Cerebellar nuclear complex (tissue), 1 donor: ENCODE measurements at regions not wholly inside any gene's neighbourhood (a gene's known extent, or its start where the extent isn't known, plus 50 kb on each side); places are given as distances from the start of the nearest gene placed in this dataset.
"Not testable (repeated sequence)": the region's sequence is repeated elsewhere in the genome, so short reads cannot be mapped to it uniquely, and the experiment has no call there.

Experiments
- DNase-seq, 2 experiments: peaks; one replicate each; lab custom pipeline; 2025; lab: John Stamatoyannopoulos, UW

DNA sequence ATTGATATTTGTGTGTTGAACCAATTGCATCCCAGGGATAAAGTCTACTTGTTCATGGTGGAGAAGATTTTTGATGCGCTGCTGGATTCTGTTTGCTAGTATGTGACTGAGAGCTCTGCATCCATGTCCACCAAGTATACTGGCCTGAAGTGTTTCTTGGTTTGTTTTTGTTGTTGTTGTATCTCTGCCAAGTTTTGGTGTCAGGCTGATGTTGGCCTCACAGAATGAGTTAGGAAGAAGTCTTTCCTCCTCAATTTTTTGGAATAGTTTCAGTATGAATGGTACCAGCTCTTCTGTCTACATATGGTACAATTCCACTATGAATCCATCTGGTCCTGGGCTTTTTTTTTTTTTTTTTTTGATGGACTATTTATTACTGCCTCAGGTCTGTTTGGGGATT is 50.9 kb upstream of the OSTN start:
- no peak for DNase-seq

DNA sequence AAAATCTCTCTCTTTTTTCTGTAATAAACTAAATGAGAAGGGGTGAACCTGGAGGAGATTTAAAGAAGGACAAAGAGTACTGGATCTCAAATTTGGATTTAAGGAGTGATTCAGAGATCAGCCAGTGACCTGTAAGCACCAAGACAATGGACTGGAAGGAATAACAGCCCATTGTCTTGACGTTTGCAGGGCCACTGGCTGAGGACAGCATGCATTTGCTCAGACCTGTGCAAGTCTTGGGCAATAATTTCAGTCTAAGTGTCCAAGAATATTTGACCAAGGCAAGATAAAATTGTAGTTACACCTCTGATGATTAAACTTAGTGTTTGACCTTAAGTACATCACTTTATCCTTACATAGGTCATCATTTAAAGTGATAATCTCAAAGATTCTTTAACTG is 55.8 kb upstream of the OSTN start:
- no peak for DNase-seq

- DNase-seq: no peak
Measured at GRCh38 chr3:191141728-191142127, 57.3 kb upstream of the OSTN start.

DNA sequence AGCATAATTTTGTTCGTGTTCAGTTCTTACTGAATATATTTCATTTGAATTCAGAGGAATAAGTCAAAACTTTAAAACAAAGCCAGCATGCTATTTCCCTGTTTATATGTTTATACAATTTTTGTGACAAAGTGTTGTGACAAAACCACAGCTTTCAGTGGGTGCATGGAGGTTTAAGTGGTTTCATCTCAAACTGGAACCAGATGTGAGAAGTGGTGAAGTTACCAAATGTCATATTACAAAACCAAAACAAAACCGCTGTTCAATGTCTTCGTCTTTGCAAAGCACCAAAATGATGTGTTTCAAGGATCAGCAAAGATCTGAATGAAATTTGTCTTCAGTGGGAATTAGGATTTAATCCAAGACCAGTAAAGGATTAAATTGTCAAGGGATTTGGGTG is 59.3 kb upstream of the OSTN start:
- no peak for DNase-seq

GRCh38 chr3:191138937-191139336 is 60.1 kb upstream of the OSTN start:
- DNase-seq: no peak

DNA sequence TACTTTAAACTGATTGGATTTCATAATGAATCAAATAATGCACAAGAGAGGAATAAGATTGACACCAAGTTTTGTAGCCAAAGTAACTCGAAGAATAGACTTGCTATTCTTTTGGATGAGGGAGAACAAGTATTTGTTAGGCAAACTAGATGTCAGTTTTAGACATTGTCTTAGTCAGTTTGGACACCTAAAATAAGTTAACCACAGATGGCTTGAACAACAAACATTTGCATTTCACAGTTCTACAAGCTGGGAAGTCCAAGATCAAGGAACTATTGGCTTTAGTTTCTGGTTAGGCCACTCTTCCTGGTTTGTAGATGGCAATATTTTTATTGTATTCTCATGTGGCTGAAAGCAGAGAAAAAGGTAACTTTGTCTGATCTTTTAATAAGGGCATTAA is 61.3 kb upstream of the OSTN start:
- no peak for DNase-seq

GRCh38 chr3:191136347-191136746 is 62.7 kb upstream of the OSTN start:
- no peak for DNase-seq

- no peak for DNase-seq
Measured at GRCh38 chr3:191135175-191135574, 63.9 kb upstream of the OSTN start.

DNA sequence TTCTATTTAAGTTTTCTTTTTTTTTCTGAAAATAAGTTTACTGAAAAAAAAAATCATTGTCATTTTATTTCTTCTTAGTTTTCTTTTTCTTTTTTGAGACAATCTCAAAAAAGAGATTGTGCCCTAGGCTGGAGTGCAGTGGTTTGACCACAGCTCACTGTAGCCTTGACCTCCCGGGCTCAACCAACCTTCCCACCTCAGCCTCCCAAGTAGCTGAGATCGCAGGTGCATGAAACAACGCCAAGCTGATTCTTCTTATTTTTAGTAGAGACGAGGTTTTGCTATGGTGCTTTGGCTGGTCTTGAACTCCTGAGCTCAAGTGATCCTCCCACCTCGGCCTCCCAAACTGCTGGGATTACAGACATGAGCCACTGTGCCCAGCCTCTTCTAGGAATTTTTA is 65.7 kb upstream of the OSTN start:
- no peak for DNase-seq

DNA sequence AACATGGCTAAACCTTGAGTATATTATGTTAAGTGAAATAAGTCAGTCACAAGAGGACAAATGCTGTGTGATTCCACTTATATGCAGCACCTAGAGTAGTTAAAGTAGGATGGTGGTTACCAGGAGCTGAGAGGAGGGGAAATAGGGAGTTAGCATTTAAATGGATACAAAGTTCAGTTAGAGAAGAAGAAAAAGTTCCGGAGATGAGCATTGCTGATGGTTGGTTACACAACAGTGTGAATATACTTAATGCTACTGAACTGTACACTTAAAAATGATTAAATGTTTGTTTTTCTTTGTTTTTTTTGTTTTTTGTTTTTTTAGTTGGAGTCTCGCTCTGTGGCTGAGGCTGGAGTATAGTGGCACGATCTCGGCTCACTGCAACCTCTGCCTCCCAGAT is 67.7 kb upstream of the OSTN start:
- no peak for DNase-seq

- DNase-seq: not testable (repeated sequence)
Measured at GRCh38 chr3:191124891-191125290, 74.2 kb upstream of the OSTN start.

GRCh38 chr3:191123946-191124345 is 75.1 kb upstream of the OSTN start:
- DNase-seq: no peak

DNA sequence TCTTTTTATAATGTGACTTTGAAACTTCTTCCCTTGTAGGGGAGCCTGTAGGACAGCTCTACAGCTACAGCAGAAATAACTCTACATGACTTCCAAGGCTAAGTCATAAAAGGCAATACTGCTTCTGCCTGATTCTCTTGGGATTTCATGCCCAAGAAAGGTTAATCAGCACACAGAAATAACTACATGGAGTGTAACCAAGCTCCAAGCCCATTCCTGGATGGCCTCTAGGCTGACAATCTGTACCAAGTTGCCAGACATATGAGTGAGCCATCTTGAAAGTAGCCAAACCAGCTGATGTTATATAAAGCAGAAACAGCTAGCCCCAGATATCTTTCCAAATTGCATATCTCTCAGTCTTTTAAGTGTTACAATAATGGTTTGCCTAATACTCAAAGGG is 75.8 kb upstream of the OSTN start:
- DNase-seq: no peak

- DNase-seq: no peak
Measured at GRCh38 chr3:191120447-191121298, 78.4 kb upstream of the OSTN start.

DNA sequence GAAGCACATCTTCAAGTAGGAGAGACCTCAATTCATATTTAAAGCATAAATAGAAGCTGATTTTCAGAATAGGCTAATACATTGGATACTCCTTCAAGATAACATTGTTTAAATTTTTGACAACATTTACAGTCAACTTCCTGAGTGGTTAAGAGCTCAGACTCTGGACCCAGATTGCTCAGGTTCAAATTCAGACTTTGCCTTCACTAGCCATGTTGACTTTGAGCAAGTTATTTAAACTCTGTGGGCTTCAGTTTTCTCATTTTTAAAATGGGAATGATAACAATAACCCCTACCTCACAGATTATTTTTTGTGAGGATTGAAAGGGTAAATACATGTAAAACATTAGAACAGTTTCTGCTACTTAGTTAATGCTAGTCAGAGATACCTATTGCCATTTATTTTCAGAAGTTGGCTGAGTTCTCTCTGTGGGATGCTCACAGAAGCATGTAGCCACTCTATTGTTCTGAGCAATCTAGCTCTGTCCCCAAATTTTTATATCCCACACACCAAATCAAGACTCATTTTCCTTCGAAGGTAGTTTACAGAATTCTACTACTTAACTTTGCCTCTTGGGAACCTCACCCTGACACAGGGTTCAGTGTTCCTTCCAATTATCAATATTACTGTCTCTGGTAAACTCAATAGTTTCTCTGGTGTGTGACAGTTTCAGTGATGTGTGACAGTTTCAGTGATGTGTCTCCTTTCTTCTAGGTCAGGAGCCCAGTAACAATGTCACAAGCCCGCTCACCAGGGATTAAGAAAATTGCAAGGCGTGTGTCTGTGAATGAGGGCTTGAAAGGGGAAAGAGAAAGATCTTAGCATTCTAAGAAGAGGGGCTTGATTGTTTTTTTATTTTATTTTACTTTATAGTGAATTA is 79.4 kb upstream of the OSTN start:
- no peak for DNase-seq

GRCh38 chr3:191111722-191112121 is 87.3 kb upstream of the OSTN start:
- DNase-seq: no peak

DNA sequence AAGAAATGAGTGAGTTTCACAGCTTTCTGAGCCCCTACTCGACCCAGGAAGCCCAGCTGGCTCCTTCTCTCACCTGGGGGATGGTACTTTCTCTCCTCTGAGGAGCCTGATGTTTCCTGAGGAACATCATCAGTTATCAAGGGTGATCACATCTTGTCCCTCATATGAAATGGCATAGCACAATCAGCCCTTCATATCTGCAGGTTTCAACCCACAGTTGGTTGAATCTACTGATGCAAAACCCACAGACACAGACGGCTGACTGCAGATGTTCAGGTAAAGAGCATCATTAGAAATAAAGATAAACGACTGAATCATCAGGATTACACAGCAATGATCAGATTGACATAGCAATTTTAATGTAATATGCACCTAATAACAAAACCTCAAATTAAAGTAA is 93.6 kb upstream of the OSTN start:
- DNase-seq: no peak

DNA sequence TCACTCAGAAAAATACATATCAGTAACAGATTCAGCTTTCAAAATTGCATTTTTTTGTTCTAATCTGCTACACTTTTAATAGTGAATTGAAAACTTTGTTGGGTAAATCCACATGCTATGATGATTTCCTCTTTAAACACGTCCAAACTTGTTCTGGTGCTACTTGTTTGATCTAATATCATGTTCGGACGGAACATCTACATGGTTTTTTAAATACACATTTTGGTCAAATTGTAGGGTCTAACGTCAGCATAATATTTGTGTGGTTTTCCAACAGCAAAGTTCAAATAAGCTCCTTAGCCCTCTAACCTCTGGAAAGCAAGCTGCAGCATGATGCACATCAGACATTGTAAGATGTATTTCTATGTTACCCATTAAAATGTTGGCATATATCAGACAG is 98.5 kb upstream of the OSTN start:
- no peak for DNase-seq

- no peak for DNase-seq
Measured at GRCh38 chr3:191094057-191094845, 104.8 kb upstream of the OSTN start.

DNA sequence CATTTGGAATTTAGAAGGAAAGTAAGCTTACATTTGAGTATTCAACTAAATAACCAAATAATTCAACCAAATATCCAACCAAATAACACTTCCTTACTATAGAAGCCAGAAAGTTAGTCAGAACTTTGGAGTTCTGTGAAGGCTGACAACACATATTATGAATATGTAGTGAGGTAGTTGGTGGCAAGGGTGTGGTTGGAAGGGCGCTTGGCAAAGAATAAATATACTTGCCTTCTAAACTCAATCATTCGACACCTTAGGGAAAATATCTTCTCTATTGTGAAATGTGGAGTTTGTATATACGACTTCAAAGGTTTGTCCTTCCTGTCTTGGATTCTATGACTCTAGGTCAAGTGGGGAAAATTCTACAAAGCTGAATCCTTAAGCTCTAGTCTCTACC is 111.7 kb upstream of the OSTN start:
- no peak for DNase-seq

DNA sequence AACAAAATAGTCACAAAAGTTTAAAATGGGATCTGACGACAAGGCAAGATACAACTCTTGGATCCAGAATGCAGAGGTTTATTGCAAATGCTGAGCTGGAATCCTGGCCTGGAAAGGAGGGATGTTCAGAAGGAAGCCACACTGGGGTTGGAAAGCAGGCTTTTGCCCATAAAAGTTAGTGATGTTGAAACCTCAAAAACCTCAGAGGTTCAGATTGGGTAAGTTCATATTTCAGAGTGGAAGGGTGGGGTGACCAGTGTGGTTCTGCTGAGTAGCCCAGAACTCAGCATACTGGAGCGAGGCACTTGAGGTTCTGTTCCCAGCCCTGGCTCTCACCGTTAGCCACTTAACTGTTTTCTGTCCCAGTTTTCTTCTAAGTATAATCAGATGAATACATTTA is 114.0 kb upstream of the OSTN start:
- no peak for DNase-seq

- not testable (repeated sequence) for DNase-seq
Measured at GRCh38 chr3:191078913-191079312, 120.1 kb upstream of the OSTN start.
